NCI-H1417 treated with DMSO at 0.1 percent for 48 hours (cell line): ENCODE measurements at regions not wholly inside any gene's neighbourhood (a gene's known extent, or its start where the extent isn't known, plus 50 kb on each side); places are given as distances from the start of the nearest gene placed in this dataset.

ENCODE experiments used
- DNase-seq: peaks from one replicate; lab custom pipeline; 2025; lab: John Stamatoyannopoulos, UW

- DNase-seq: no peak
These were observed 207.1 kb downstream of the UACA start for GRCh38 chr15:70556151-70556741.

GRCh38 chr15:70555713-70556112 is 207.6 kb downstream of the UACA start:
- DNase-seq: no peak

- DNase-seq: no peak
These were observed 215.4 kb downstream of the UACA start for GRCh38 chr15:70547846-70548487.

GRCh38 chr15:70545526-70545925 is 217.8 kb downstream of the UACA start:
- DNase-seq: no peak

GRCh38 chr15:70541511-70541910 is 221.8 kb downstream of the UACA start:
- DNase-seq: no peak

GRCh38 chr15:70539912-70540530 is 223.3 kb downstream of the UACA start:
- no peak for DNase-seq

- DNase-seq: no peak
These were observed 223.9 kb downstream of the UACA start for GRCh38 chr15:70539409-70539808.

GRCh38 chr15:70538278-70538677 is 225.1 kb downstream of the UACA start:
- DNase-seq: no peak

GRCh38 chr15:70535955-70536338 is 227.4 kb downstream of the UACA start:
- no peak for DNase-seq

- DNase-seq: no peak
These were observed 228.0 kb downstream of the UACA start for GRCh38 chr15:70535071-70535954.

GRCh38 chr15:70533931-70534742 is 229.2 kb downstream of the UACA start:
- no peak for DNase-seq

- DNase-seq: no peak
These were observed 230.7 kb downstream of the UACA start for GRCh38 chr15:70532531-70533186.

- DNase-seq: no peak
These were observed 231.8 kb downstream of the UACA start for GRCh38 chr15:70531576-70531975.

- no peak for DNase-seq
These were observed 232.5 kb downstream of the UACA start for GRCh38 chr15:70530906-70531305.

- no peak for DNase-seq
These were observed 232.9 kb downstream of the UACA start for GRCh38 chr15:70530503-70530902.

- DNase-seq: no peak
These were observed 233.3 kb downstream of the UACA start for GRCh38 chr15:70530017-70530499.

- DNase-seq: no peak
These were observed 234.5 kb downstream of the UACA start for GRCh38 chr15:70528816-70529215.

- DNase-seq: no peak
These were observed 235.1 kb downstream of the UACA start for GRCh38 chr15:70528270-70528706.

- DNase-seq: no peak
These were observed 236.4 kb downstream of the UACA start for GRCh38 chr15:70526974-70527325.

GRCh38 chr15:70526221-70526973 is 237.0 kb downstream of the UACA start:
- DNase-seq: peak; percentile 99
